MCF 10A (cell line): ENCODE measurements at regions not wholly inside any gene's neighbourhood (a gene's known extent, or its start where the extent isn't known, plus 50 kb on each side); places are given as distances from the start of the nearest gene placed in this dataset.
"Not testable (repeated sequence)": the region's sequence is repeated elsewhere in the genome, so short reads cannot be mapped to it uniquely, and the experiment has no call there.

Experiments
- BruUV-seq: library from RNA; stranded (reverse); fragments of 400-500 nt; replicated peaks from 2 replicates; lab custom pipeline; 2021; lab: Mats Ljungman, UMichigan
- CTCF ChIA-PET: fragments of 300-600 bp; sonication (Branson Sonifier 250); formaldehyde crosslinking; extraction: SDS; loops from one replicate; lab custom pipeline; 2021; ENCODE audit warnings: antibody characterized with exemption, inconsistent platforms; lab: Yijun Ruan, JAX
- POLR2A ChIA-PET: fragments of 300-600, 350-650 bp; sonication (Branson Sonifier 250); formaldehyde crosslinking; extraction: SDS; loops from one replicate; lab custom pipeline; 2020; ENCODE audit warnings: antibody characterized with exemption, inconsistent platforms; lab: Yijun Ruan, JAX
- DNase-seq: peaks from one replicate; pipeline ENCODE4 v3.0.0-alpha.2; 2018; ENCODE audit not compliant: unreplicated experiment
- H3K27ac Mint-ChIP-seq: one replicate; pipeline ENCODE4 v1.8.0; 2022; ENCODE audit warnings: mild to moderate bottlenecking, low read depth, mixed read lengths; ENCODE audit not compliant: unreplicated experiment
- H3K27me3 Mint-ChIP-seq: one replicate; pipeline ENCODE4 v1.8.0; 2022; ENCODE audit warnings: mixed read lengths; ENCODE audit not compliant: insufficient read depth, unreplicated experiment
- H3K36me3 Mint-ChIP-seq: one replicate; pipeline ENCODE4 v1.8.0; 2022; ENCODE audit warnings: mild to moderate bottlenecking, moderate library complexity, mixed read lengths; ENCODE audit not compliant: insufficient read depth, unreplicated experiment
- H3K4me1 Mint-ChIP-seq: one replicate; pipeline ENCODE4 v1.8.0; 2022; ENCODE audit warnings: mixed read lengths; ENCODE audit not compliant: insufficient read depth, unreplicated experiment
- H3K4me3 Mint-ChIP-seq: one replicate; pipeline ENCODE4 v1.8.0; 2022; ENCODE audit warnings: mild to moderate bottlenecking, moderate library complexity, mixed read lengths; ENCODE audit not compliant: unreplicated experiment
- H3K9me3 Mint-ChIP-seq: one replicate; pipeline ENCODE4 v1.8.0; 2022; ENCODE audit warnings: mixed read lengths; ENCODE audit not compliant: unreplicated experiment
- CTCF ChIP-seq: fragments of 200-600 bp; IDR thresholded peaks from one replicate; pipeline ENCODE4 v1.8.0; 2022; ENCODE audit warnings: antibody characterized with exemption, mild to moderate bottlenecking; ENCODE audit not compliant: unreplicated experiment
- intact Hi-C: fragments of 100-400 bp; cut with micrococcal nuclease; formaldehyde crosslinking; loops from 2 replicates; pipeline ENCODE4 v1.14.1; 2022

DNA sequence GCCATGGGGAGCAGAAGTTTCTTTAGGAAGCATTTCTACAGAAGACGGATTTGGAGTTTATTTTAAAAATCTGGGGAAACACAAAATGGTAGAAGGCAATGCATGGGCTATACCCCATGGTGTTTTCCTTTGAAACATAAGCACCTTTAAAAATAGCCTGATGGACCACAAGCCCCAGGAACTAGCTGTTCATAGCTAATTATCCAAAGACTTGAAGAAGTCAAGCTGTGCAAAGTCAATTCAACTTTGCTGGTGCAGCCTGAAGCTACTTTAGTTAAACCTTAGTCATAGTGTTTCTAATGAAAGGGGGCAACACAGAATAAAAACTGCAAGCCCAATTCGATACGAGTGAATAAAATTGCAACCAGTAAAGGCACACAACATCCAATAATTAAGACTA is 732.5 kb downstream of the GALC start:
- no peak overlapping the region for H3K4me3 Mint-ChIP-seq
- no peak for DNase-seq
- no TSS peak for BruUV-seq
- ChIA-PET POLR2A (interaction anchor here (0.6 kb wide), 1 partner anchor 1120 kb away, joined by 3 read pairs; no protein-coding TSS in a partner anchor), CTCF (interaction anchor here (0.5 to 0.6 kb wide), 2 partner anchors 244 to 1729 kb away, joined by 3 read pairs; no protein-coding TSS in a partner anchor)
- intact Hi-C loops: no loop called here
- no peaks in the 10 kb centered on the region for H3K36me3 Mint-ChIP-seq
- H3K27ac Mint-ChIP-seq: no peak overlapping the region
- no peak for TF ChIP-seq CTCF
- H3K4me1 Mint-ChIP-seq: no peaks in the 10 kb centered on the region
- H3K9me3 Mint-ChIP-seq: no peaks in the 10 kb centered on the region
- H3K27me3 Mint-ChIP-seq: no peaks in the 10 kb centered on the region

DNA sequence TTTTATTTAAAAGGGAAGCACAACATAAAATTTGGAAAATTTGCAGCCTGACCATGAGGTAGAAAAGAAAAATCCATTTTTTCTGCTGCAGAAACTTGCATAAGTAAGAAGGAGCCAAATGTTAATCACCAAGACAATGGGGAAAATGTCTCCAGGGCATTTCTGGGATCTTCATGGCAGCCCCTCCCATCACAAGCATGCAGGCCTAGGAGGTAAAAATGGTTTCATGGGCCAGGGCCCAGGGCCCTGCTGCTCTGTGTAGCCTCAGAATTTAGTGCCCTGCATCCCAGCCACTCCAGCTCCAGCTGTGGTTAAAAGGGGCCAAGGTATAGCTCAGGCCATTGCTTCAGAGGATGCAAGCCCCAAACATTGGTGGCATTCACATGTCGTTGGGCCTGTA is 735.6 kb downstream of the GALC start:
- no TSS peak for BruUV-seq

DNA sequence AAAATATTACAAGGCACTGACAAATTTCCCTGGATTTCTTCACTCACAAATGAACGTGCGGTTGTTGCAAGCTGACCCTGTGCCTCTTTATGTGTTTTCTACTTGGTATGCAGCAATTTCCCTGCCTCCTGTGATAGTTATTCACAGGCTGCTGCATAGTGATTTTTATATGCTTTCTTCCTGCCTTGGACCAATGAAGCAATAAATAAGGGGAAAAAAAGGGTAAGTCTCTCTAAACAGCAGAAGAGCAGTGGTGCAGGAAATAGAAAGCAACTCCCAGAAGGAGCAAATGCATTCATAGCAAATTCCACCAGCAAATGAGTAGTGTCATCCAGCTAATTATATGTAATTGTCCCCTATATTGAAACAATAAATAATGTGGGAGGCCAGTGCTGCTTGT is 737.9 kb downstream of the GALC start:
- no peak for DNase-seq
- no TSS peak for BruUV-seq
- Mint-ChIP-seq H3K4me3 (no peak overlapping the region), H3K27me3 (no peaks in the 10 kb centered on the region), H3K36me3 (no peaks in the 10 kb centered on the region), H3K27ac (no peak overlapping the region), H3K9me3 (no peaks in the 10 kb centered on the region), H3K4me1 (no peaks in the 10 kb centered on the region)
- TF ChIP-seq CTCF: no peak
- ChIA-PET CTCF (interaction anchor here (0.8 kb wide), 1 partner anchor 225 kb away, joined by 4 read pairs; no protein-coding TSS in a partner anchor), POLR2A (no interaction called here)
- intact Hi-C loops: no loop called here

More for the DNA sequence above, 735.6 kb downstream of the GALC start:
- H3K9me3 Mint-ChIP-seq: no peaks in the 10 kb centered on the region
- H3K4me1 Mint-ChIP-seq: no peaks in the 10 kb centered on the region
- no peak overlapping the region for H3K4me3 Mint-ChIP-seq
- no peak for TF ChIP-seq CTCF
- intact Hi-C loops: no loop called here
- H3K27ac Mint-ChIP-seq: no peak overlapping the region
- CTCF ChIA-PET: interaction anchor here (0.6 kb wide), 1 partner anchor 56 kb away, joined by 3 read pairs; no protein-coding TSS in a partner anchor
- no peaks in the 10 kb centered on the region for H3K27me3 Mint-ChIP-seq
- POLR2A ChIA-PET: no interaction called here
- DNase-seq: peak; percentile 17
- no peaks in the 10 kb centered on the region for H3K36me3 Mint-ChIP-seq

DNA sequence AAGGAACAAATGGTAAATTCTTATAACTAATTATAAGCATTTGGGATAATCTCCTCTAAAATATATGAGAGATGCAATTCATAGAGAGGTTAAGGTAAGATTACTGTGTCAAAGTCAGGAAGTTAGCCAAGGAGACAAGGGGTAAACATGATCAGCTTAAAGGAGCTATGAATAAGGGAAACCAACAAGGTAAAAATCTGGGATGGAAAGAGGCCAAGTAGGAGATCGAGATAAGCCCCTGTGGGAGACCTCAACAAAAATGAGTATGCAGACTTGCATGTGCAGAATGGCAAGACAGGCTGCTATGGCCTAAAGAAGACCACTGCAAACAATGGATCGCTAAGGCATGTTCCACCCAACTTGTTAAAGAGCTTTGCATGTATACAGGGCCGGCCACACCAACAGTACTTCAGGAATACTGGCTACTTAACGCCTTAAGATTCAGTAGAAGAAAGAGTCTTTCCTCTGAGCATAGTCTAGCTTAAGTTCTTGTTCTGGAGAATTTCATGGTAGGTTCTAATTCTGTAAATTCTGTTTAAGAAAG is 738.6 kb downstream of the GALC start:
- ChIA-PET CTCF (interaction anchor here (0.6 to 0.8 kb wide), 2 partner anchors 56 to 225 kb away, joined by 4 read pairs; no protein-coding TSS in a partner anchor), POLR2A (no interaction called here)
- TF ChIP-seq CTCF: no peak
- Mint-ChIP-seq H3K4me3 (no peak overlapping the region), H3K27me3 (no peaks in the 10 kb centered on the region), H3K36me3 (no peaks in the 10 kb centered on the region), H3K9me3 (no peaks in the 10 kb centered on the region), H3K4me1 (no peaks in the 10 kb centered on the region), H3K27ac (no peak overlapping the region)
- intact Hi-C loops: no loop called here
- BruUV-seq: no TSS peak
- DNase-seq: no peak

GRCh38 chr14:87253791-87254190 is 739.2 kb downstream of the GALC start:
- POLR2A ChIA-PET, H3K4me3 Mint-ChIP-seq, H3K4me1 Mint-ChIP-seq, BruUV-seq, intact Hi-C loops, H3K27me3 Mint-ChIP-seq, H3K9me3 Mint-ChIP-seq, H3K36me3 Mint-ChIP-seq, H3K27ac Mint-ChIP-seq, DNase-seq: not testable (repeated sequence)
- CTCF ChIA-PET: interaction anchor here (0.6 kb wide), 1 partner anchor 56 kb away, joined by 4 read pairs; no protein-coding TSS in a partner anchor
